Transverse colon (tissue), 4 donors: ENCODE measurements at regions not wholly inside any gene's neighbourhood (a gene's known extent, or its start where the extent isn't known, plus 50 kb on each side); places are given as distances from the start of the nearest gene placed in this dataset.

Source experiments
- DNase-seq: peaks from one replicate; pipeline ENCODE4 v3.0.0-alpha.2; 2019
- H3K27ac ChIP-seq, 4 donors: fragments of 200-600 bp; sonication (generic); 2 replicates each; pipeline ENCODE4 v1.5.1; 2016 to 2018; ENCODE audit warnings: inconsistent platforms in 4 of 4
- H3K27me3 ChIP-seq: fragments of 200-600 bp; sonication (generic); 2 replicates; pipeline ENCODE4 v1.5.1; 2017; ENCODE audit warnings: inconsistent platforms
- H3K36me3 ChIP-seq, 4 donors: fragments of 200-600 bp; sonication (generic); 2 replicates each; pipeline ENCODE4 v1.5.1; 2017 to 2019; ENCODE audit warnings: inconsistent platforms in 4 of 4
- H3K4me1 ChIP-seq, 4 donors: fragments of 200-600 bp; sonication (generic); 2 replicates each; pipeline ENCODE4 v1.5.1; 2017 to 2020; ENCODE audit warnings: inconsistent platforms in 4 of 4
- H3K4me3 ChIP-seq, 4 donors: fragments of 200-600 bp; sonication (generic); 1 replicate in 1 of 4; 2 replicates in 3 of 4; pipeline versions ENCODE4 v1.5.1 to v1.6.1; 2017 to 2019; ENCODE audit warnings: inconsistent platforms in 4 of 4
- H3K9me3 ChIP-seq, 2 donors: fragments of 200-600 bp; sonication (generic); 2 replicates each; pipeline ENCODE4 v1.5.1; 2017 to 2019; ENCODE audit warnings: inconsistent platforms in 2 of 2
- CTCF ChIP-seq, 5 experiments: fragments of 200-600 bp in 3 of 5; fragments of 450-650 bp in 2 of 5; sonication (generic) in 3 of 5; IDR thresholded peaks; 1 replicate in 2 of 5; 2 replicates in 3 of 5; pipeline ENCODE4 v1.5.1; 2016 to 2017; ENCODE audit warnings: antibody characterized with exemption in 5 of 5, inconsistent platforms in 3 of 5, mild to moderate bottlenecking in 2 of 5, moderate library complexity in 1 of 5
- EP300 ChIP-seq: sonication (generic); formaldehyde crosslinking; IDR thresholded peaks from one replicate; pipeline ENCODE4 v1.6.1; 2017; ENCODE audit warnings: antibody characterized with exemption, low read depth
- POLR2A ChIP-seq: fragments of 450-650 bp; IDR thresholded peaks from one replicate; pipeline ENCODE4 v1.6.1; 2016; ENCODE audit warnings: antibody characterized with exemption, mild to moderate bottlenecking, moderate library complexity
- POLR2AphosphoS5 ChIP-seq, 3 donors: sonication (generic); formaldehyde crosslinking; IDR thresholded peaks; one replicate each; pipeline ENCODE4 v1.6.1; 2016; ENCODE audit warnings: antibody characterized with exemption in 3 of 3
- WGBS, 2 donors: methylation state at CpG; one replicate each; pipeline ENCODE4 v1.1.5; 2018; ENCODE audit warnings: low coverage in 1 of 2; 5-methylcytosine and 5-hydroxymethylcytosine counted together
- in situ Hi-C, 4 donors: fragments of 200-750 bp; cut with MboI; loops; one replicate each; pipeline versions ENCODE4 v1.15.0 to v1.15.1; 2017; ENCODE audit warnings: low sequenced_read_pairs in 3 of 4, low pct_ligation_motif_present in 1 of 4, low pct_unique_long_range_greater_than_20kb in 1 of 4
- intact Hi-C: fragments of 100-400 bp; cut with DNase I; formaldehyde crosslinking; loops from one replicate; pipeline ENCODE4 v1.15.1; 2023; ENCODE audit warnings: low total_unique reads

GRCh38 chr4:134540588-134540987 lies 339.0 kb upstream of the PABPC4L start:
- no peak overlapping the region for H3K4me3 ChIP-seq
- H3K36me3 ChIP-seq: no peaks in the 10 kb centered on the region
- no peaks in the 10 kb centered on the region for H3K4me1 ChIP-seq
- TF ChIP-seq POLR2A (no peak), POLR2AphosphoS5 (IDR thresholded peaks at IDR 0.05) (no peak), EP300 (no peak), CTCF (IDR thresholded peaks at IDR 0.05) (no peak)
- no peak overlapping the region for H3K27ac ChIP-seq
- in situ Hi-C loops (no loop called here), intact Hi-C loops (no loop called here)
- no peaks in the 10 kb centered on the region for H3K27me3 ChIP-seq
- WGBS, 2 donors: 64 to 70% methylated on average over 2 of the region's 2 CpGs
- H3K9me3 ChIP-seq: no peaks in the 10 kb centered on the region
- DNase-seq: no peak

- H3K36me3 ChIP-seq: no peaks in the 10 kb centered on the region
- in situ Hi-C loops: no loop called here
- TF ChIP-seq CTCF (IDR thresholded peaks at IDR 0.05) (no peak), POLR2A (no peak), POLR2AphosphoS5 (IDR thresholded peaks at IDR 0.05) (peak; percentile 63 to 91 (median 76)), EP300 (no peak)
- H3K4me3 ChIP-seq: no peak overlapping the region
- no peaks in the 10 kb centered on the region for H3K9me3 ChIP-seq
- intact Hi-C loops: no loop called here
- no peaks in the 10 kb centered on the region for H3K27me3 ChIP-seq
- 60% methylated on average over 1 of the region's 1 CpG; no CpG with 5 or more reads in 1 of the 2 donors for WGBS, 2 donors
- H3K4me1 ChIP-seq: no peaks in the 10 kb centered on the region
- no peak overlapping the region for H3K27ac ChIP-seq
- DNase-seq: no peak
These were observed 338.2 kb upstream of the PABPC4L start for GRCh38 chr4:134539729-134540231.

GRCh38 chr4:134537701-134538100 lies 336.1 kb upstream of the PABPC4L start:
- H3K36me3 ChIP-seq: no peaks in the 10 kb centered on the region
- no peaks in the 10 kb centered on the region for H3K27me3 ChIP-seq
- intact Hi-C loops (no loop called here), in situ Hi-C loops (no loop called here)
- no peak overlapping the region for H3K27ac ChIP-seq
- TF ChIP-seq POLR2AphosphoS5 (IDR thresholded peaks at IDR 0.05): no peak
- TF ChIP-seq EP300: no peak
- no peak for TF ChIP-seq CTCF (IDR thresholded peaks at IDR 0.05)
- TF ChIP-seq POLR2A: no peak
- no peak for DNase-seq
- no peak overlapping the region for H3K4me3 ChIP-seq
- H3K4me1 ChIP-seq: no peaks in the 10 kb centered on the region
- H3K9me3 ChIP-seq: no peaks in the 10 kb centered on the region

- no peak for DNase-seq
- Histone ChIP-seq H3K4me3 (no peak overlapping the region), H3K36me3 (no peaks in the 10 kb centered on the region), H3K4me1 (no peaks in the 10 kb centered on the region), H3K9me3 (no peaks in the 10 kb centered on the region), H3K27ac (no peak overlapping the region), H3K27me3 (no peaks in the 10 kb centered on the region)
- intact Hi-C loops: no loop called here
- WGBS, 2 donors: 28 to 33% methylated on average over 3 of the region's 3 CpGs
- TF ChIP-seq CTCF (IDR thresholded peaks at IDR 0.05): no peak
- no peak for TF ChIP-seq POLR2A
- no peak for TF ChIP-seq EP300
- in situ Hi-C loops: no loop called here
These were observed 331.5 kb upstream of the PABPC4L start for GRCh38 chr4:134533068-134533467.
